GM12878 (cell line): ENCODE measurements at regions not wholly inside any gene's neighbourhood (a gene's known extent, or its start where the extent isn't known, plus 50 kb on each side); places are given as distances from the start of the nearest gene placed in this dataset.
A peak's percentile ranks its signal among the peaks of the same experiment; 100 is the strongest.

Experiments
- CREB1 ChIP-seq: IDR thresholded peaks from 2 replicates; pipeline ENCODE4 v1.6.1; 2012; ENCODE audit warnings: low read depth, mild to moderate bottlenecking, inconsistent platforms
- CREM ChIP-seq: IDR thresholded peaks from 2 replicates; pipeline ENCODE4 v1.6.1; 2014; ENCODE audit warnings: antibody characterized with exemption, low read depth
- DPF2 ChIP-seq: fragments of 450-650 bp; IDR thresholded peaks from 2 replicates; pipeline ENCODE4 v1.6.1; 2017; ENCODE audit warnings: mild to moderate bottlenecking
- EP300 ChIP-seq, 2 experiments: fragments of 150-350 bp in 1 of 2; IDR thresholded peaks; 2 replicates each; pipeline ENCODE4 v1.6.1; 2011 to 2012; ENCODE audit warnings: low read depth in 2 of 2, low read length in 2 of 2, borderline replicate concordance in 1 of 2, improper control_type of control experiment in 1 of 2, inconsistent platforms in 1 of 2; ENCODE audit not compliant: control insufficient read depth in 1 of 2
- ETV6 ChIP-seq, 2 experiments: fragments of 450-650 bp in 1 of 2; IDR thresholded peaks in 1 of 2; conservative IDR thresholded peaks in 1 of 2; 2 replicates each; pipeline ENCODE4 v1.6.1; 2014; ENCODE audit warnings: antibody characterized with exemption in 1 of 2, borderline replicate concordance in 1 of 2, low read depth in 1 of 2, mild to moderate bottlenecking in 1 of 2, moderate library complexity in 1 of 2
- NFYB ChIP-seq: IDR thresholded peaks from 2 replicates; pipeline ENCODE4 v1.6.1; 2011; ENCODE audit warnings: low read depth, mild to moderate bottlenecking, low read length, improper control_type of control experiment, moderate library complexity; ENCODE audit not compliant: insufficient read depth
- SIN3A ChIP-seq: IDR thresholded peaks from 2 replicates; pipeline ENCODE4 v1.6.1; 2012; ENCODE audit warnings: low read depth, low read length, improper control_type of control experiment
- TARDBP ChIP-seq: IDR thresholded peaks from 2 replicates; pipeline ENCODE4 v1.6.1; 2016; ENCODE audit warnings: borderline replicate concordance
- TF ChIP-seq, protein P1 (sequence below), 3 experiments: IDR thresholded peaks in 2 of 3; conservative IDR thresholded peaks in 1 of 3; 2 replicates each; pipeline ENCODE4 v1.5.1; 2011; ENCODE audit warnings: low read depth in 3 of 3, low read length in 3 of 3, mild to moderate bottlenecking in 3 of 3, control low read depth in 2 of 3, moderate library complexity in 2 of 3, inconsistent platforms in 1 of 3, mixed read lengths in 1 of 3; ENCODE audit not compliant: control insufficient read depth in 2 of 3, insufficient read depth in 1 of 3; ENCODE audit errors: extremely low read depth in 1 of 3
- TF ChIP-seq, protein P2 (sequence below): IDR thresholded peaks from 2 replicates; pipeline ENCODE4 v1.6.1; 2011; ENCODE audit warnings: low read depth, mild to moderate bottlenecking, low read length, moderate library complexity, borderline replicate concordance; ENCODE audit errors: extremely low read depth
- TF ChIP-seq, protein P3 (sequence below): IDR thresholded peaks from 2 replicates; pipeline ENCODE4 v1.6.1; 2012; ENCODE audit warnings: low read depth, low read length, improper control_type of control experiment

DNA sequence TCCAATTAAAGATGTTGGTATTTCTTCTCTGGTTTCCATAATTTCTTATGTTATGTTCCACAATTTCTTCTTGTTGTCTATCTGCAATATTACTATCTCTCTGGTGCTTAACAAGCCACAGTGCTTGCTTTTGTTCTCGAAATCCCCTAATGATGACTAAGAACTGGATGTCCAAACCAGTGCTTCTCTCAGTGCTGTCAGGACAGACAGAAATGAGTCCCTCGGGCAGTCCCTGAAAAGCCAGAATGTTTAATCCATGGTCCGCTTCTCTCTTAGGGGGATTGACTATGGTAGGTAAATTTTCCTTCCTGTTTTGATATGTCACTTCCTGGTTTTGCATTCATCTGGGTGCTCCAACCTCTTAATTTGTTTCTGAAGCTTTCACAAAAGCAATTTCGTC, 321.6 kb upstream of the PCDH10 start:
- TF ChIP-seq EP300 (IDR thresholded peaks at IDR 0.05; ENCODE audit: borderline replicate concordance in 1 of 2, control insufficient read depth in 1 of 2, low read depth in 2 of 2, low read length in 2 of 2): peak in 1 of 2 experiments; percentile 26; a peak in 1 of 4 replicates
- TF ChIP-seq NFYB: no peak
- no peak for TF ChIP-seq TARDBP
- TF ChIP-seq DPF2: 0 out of 2 replicates have a peak, but pooled peaks have one; percentile 36
- TF ChIP-seq, protein P1, sequence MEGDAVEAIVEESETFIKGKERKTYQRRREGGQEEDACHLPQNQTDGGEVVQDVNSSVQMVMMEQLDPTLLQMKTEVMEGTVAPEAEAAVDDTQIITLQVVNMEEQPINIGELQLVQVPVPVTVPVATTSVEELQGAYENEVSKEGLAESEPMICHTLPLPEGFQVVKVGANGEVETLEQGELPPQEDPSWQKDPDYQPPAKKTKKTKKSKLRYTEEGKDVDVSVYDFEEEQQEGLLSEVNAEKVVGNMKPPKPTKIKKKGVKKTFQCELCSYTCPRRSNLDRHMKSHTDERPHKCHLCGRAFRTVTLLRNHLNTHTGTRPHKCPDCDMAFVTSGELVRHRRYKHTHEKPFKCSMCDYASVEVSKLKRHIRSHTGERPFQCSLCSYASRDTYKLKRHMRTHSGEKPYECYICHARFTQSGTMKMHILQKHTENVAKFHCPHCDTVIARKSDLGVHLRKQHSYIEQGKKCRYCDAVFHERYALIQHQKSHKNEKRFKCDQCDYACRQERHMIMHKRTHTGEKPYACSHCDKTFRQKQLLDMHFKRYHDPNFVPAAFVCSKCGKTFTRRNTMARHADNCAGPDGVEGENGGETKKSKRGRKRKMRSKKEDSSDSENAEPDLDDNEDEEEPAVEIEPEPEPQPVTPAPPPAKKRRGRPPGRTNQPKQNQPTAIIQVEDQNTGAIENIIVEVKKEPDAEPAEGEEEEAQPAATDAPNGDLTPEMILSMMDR (IDR thresholded peaks at IDR 0.05 in 2 of 3, conservative IDR thresholded peaks at IDR 0.05 in 1 of 3; ENCODE audit: control insufficient read depth in 2 of 3, extremely low read depth in 1 of 3, insufficient read depth in 1 of 3, low read depth in 3 of 3, low read length in 3 of 3): no peak
- TF ChIP-seq, protein P2, sequence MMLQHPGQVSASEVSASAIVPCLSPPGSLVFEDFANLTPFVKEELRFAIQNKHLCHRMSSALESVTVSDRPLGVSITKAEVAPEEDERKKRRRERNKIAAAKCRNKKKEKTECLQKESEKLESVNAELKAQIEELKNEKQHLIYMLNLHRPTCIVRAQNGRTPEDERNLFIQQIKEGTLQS: no peak
- TF ChIP-seq CREM: no peak
- TF ChIP-seq ETV6 (conservative IDR thresholded peaks at IDR 0.05 in 1 of 2, IDR thresholded peaks at IDR 0.05 in 1 of 2; ENCODE audit: borderline replicate concordance in 1 of 2, low read depth in 1 of 2): no peak
- TF ChIP-seq, protein P3, sequence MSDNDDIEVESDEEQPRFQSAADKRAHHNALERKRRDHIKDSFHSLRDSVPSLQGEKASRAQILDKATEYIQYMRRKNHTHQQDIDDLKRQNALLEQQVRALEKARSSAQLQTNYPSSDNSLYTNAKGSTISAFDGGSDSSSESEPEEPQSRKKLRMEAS: no peak
- TF ChIP-seq CREB1: no peak
- TF ChIP-seq SIN3A: no peak
